ENCODE measurements at regions not wholly inside any gene's neighbourhood (a gene's known extent, or its start where the extent isn't known, plus 50 kb on each side); places are given as distances from the start of the nearest gene placed in this dataset.
"Not testable (repeated sequence)": the region's sequence is repeated elsewhere in the genome, so short reads cannot be mapped to it uniquely, and the experiment has no call there.

GRCh38 chr6:22748681-22749080 is 179.3 kb downstream of the HDGFL1 start:
- ATAC-seq (no peak), DNase-seq (no peak)

- no peak for ATAC-seq
- DNase-seq: no peak
Observed at GRCh38 chr6:22749696-22750095, 180.3 kb downstream of the HDGFL1 start.

DNA sequence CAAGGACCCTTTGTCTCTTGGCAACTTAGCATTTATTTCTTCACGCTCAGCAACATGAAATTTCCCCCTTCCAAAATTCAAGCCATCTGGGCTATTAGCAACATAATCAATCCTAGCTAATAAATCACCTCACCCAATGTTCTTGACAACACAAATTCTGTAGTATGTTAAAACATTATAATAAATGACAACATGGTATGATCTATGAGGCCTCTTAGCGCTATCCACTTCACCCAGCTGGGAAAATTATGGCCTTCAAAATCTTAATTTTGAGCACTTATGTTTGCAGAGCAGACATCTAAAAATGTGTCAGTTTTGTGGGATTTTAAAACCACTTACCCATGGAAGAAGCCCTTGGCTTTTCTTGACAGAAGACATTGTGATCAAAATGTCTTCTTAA is 181.9 kb downstream of the HDGFL1 start:
- ATAC-seq (no peak), DNase-seq (no peak)

DNA sequence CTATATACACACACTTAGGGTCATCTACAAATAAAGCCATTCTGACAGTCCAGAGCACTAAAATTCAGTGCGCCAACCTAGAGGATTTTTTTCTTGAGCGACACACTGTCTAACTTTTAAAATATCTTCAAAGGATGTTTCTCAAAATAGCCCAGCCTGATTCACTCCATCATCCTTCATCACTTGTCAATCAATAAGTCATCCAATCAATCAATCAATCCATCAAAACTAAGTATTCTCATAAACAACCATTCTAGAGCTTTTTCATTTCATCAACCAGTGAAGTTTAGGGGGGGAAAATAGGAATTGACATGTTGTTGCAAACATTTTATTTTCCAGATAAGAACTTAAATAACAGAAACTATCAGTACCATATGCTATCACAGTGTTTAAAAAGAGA is 183.2 kb downstream of the HDGFL1 start:
- DNase-seq (no peak), ATAC-seq (no peak)

- ATAC-seq (no peak), DNase-seq (no peak)
Observed at GRCh38 chr6:22754061-22754460, 184.7 kb downstream of the HDGFL1 start.

DNA sequence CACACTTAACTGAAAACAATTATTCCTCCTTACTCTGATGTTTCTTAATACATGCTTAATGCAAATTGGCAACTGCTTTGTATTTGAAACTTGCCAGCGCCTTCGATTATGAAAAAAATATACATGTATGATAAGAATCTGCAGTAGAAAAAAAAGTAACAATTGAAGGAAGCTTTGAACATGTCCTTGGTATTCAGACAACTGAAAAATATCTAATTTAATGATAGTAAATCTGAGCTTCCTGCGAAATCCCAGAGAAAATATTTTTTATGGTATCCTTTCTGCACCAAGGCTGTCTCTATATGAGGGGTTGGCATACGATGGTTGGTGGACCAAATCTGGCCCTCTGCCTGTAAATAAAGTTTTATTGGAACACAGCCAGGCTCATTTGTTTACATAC is 186.2 kb downstream of the HDGFL1 start:
- no peak for ATAC-seq
- no peak for DNase-seq

DNA sequence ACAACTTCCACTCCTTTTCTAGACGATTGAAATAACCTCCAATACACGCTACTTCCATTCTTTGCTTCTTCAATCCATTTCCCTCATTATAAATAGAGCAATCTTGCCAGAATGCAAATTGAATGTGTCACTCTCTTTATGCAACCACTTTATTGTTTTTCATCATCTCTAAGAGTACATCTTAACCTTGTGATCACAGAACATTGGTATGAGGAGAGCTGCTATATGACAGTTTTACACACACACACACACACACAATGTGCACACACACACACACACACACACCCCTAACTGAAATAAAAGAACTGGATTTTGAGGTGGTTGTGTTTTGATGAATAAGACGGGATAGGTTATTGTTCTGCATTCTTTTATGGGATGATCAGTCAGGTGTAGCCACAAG is 187.0 kb downstream of the HDGFL1 start:
- no peak for ATAC-seq
- no peak for DNase-seq

GRCh38 chr6:22764496-22764895 is 195.1 kb downstream of the HDGFL1 start:
- ATAC-seq (no peak), DNase-seq (no peak)

- ATAC-seq (no peak), DNase-seq (no peak)
Observed at GRCh38 chr6:22765015-22765414, 195.6 kb downstream of the HDGFL1 start.

- no peak for ATAC-seq
- no peak for DNase-seq
Observed at GRCh38 chr6:22766979-22767378, 197.6 kb downstream of the HDGFL1 start.

DNA sequence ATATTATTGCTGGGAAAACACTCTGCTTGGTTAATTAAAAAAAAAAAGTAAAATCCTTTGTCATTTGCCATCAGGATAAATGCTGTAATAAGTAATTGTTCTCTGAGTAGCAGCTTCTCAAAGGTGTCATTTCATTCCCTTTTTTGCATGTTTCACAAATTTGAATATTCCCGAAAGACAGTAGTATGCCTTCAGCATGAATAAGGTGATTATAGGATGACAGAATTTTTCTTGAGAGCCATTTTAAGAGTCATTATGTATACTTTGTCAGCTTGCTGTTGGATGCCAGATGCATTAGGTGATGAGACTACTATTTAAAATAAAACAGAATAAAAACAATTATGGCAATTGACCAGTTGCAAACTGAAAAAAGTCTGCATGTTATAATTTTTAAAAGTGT is 200.7 kb downstream of the HDGFL1 start:
- DNase-seq (no peak), ATAC-seq (no peak)

DNA sequence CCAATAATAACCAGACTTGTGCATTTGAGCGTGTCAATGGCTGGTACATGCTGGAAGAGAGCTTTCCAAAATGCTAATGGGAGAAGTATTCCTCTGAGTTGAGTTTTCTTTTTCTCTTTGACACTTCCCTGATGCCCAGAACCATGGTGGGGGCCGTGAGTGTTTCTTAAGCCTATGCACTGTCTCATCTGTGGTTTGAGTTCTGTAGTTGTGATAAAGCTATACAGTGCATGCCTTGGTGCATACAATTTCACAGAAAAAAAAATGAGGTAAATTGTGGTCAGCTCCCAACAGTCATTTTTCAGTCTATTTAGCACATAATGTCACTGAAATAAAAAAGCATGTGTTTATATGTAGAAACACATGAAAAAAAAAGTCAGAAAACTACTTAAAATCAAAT is 204.8 kb downstream of the HDGFL1 start:
- ATAC-seq (no peak), DNase-seq (no peak)

DNA sequence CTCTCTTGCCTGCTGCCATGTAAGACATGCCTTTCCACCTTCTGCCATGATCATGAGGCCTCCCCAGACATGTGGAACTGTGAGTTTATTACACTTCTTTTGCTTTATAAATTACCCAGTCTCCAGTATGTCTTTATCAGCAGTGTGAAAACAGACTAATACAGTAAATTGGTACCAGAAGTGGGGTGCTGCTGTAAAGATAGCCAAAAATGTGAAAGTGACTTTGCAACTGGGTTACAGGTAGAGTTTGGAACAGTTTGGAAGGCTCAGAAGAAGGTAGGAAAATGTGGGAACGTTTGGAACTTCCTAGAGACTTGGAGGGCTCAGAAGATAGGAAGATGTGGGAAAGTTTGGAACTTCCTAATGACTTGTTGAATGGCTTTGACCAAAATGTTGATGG is 209.1 kb downstream of the HDGFL1 start:
- not testable (repeated sequence) for ATAC-seq, DNase-seq

DNA sequence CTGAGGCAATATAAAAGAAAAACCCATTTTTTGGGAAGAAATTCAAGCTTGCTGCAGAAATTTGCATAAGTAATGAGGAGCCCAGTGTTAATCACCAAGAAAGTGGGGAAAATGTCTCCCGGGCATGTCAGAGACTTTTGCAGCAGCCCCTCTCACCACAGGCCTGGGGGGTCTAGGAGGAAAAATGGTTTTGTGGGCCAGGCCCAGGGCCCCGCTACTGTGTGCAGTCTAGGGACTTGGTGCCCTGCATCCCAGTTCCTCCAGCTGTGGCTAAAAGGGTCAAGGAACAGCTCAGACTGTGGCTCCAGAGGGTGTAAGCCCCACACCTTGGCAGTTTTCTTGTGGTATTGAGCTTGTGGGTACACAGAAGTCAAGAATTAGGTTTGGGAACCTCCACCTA is 209.7 kb downstream of the HDGFL1 start:
- no peak for ATAC-seq
- DNase-seq: no peak

DNA sequence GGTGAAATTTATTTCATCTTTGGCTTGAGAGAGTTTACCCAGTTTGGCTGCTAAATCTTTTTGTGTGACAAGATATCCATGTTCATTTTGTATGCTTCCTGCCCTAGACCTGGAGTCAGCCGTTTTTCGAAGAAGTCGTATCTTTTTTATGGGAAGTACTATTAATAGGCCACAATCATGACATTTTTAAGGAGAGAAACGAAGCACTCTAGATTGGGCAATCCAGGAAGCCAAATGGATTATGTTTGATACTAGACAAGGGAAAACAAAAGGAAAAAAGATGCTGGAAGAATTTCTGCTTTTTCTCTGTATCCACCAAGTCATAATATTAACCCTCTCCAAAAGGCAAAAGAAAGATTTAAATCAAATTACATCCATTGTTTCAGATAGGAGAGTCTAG is 214.6 kb downstream of the HDGFL1 start:
- DNase-seq (no peak), ATAC-seq (no peak)

- DNase-seq (no peak), ATAC-seq (no peak)
Observed at GRCh38 chr6:22784601-22785410, 215.4 kb downstream of the HDGFL1 start.

GRCh38 chr6:22788038-22788437 is 218.7 kb downstream of the HDGFL1 start:
- ATAC-seq (no peak), DNase-seq (no peak)

GRCh38 chr6:22789315-22789714 is 219.9 kb downstream of the HDGFL1 start:
- ATAC-seq: no peak
- no peak for DNase-seq

- ATAC-seq (no peak), DNase-seq (no peak)
Observed at GRCh38 chr6:22794844-22795243, 225.5 kb downstream of the HDGFL1 start.

- DNase-seq (no peak), ATAC-seq (no peak)
Observed at GRCh38 chr6:22800451-22800850, 231.1 kb downstream of the HDGFL1 start.

DNA sequence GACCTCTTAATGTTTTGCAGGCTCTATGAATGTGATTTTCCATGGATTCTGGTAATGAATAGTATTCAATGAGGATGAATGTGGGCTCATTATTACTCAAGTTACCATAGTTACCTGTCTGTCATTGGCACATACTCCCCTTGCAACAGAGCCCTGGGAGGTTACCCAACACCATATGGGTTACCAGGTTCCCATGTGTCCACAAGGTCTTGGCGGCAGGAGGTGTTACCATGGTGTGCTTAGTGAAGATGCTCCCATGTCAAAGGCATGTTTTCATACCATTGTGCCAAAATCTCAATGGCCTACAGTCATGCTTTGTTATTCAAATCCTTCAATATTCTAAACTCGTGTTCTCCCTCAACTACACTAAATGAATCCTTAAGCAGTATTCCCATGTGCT is 232.5 kb downstream of the HDGFL1 start:
- no peak for ATAC-seq

GRCh38 chr6:22804620-22805261 is 235.4 kb downstream of the HDGFL1 start:
- no peak for DNase-seq
- ATAC-seq: no peak

More for the DNA sequence above, 232.5 kb downstream of the HDGFL1 start:
- DNase-seq: no peak

GRCh38 chr6:22807261-22807660 is 237.9 kb downstream of the HDGFL1 start:
- DNase-seq (no peak), ATAC-seq (no peak)

- no peak for DNase-seq
- no peak for ATAC-seq
Observed at GRCh38 chr6:22807818-22808217, 238.5 kb downstream of the HDGFL1 start.

Measured in stimulated activated naive CD8-positive, alpha-beta T cell treated with anti-CD3 and anti-CD28 coated beads, Interleukin-15, Interleukin-2, amounts not matched to agents 100 U/mL and 50 U/mL, for 24 hours (primary cell).